ENCODE measurements at regions not wholly inside any gene's neighbourhood (a gene's known extent, or its start where the extent isn't known, plus 50 kb on each side); places are given as distances from the start of the nearest gene placed in this dataset.

DNA sequence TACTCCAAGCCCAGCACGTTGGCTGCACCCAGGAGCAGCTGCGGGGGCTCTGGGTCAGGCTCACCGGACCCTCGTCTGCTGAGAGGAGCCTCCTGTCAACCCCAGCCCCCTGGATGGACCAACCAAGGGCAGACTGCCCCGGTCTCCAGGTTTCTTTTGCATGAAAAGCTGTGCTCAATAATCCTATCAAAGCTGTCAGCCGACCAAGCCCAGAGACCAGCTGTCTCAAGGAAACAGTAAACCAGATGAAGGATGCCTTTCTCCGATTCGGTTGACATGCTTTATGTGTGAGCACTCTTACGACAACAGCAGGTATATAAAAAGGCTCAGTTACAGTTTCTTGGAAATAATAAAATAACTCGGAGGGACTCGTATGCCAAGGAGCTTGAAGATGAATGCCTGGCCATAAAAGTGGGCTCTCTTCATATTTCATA is 71.6 kb upstream of the BAIAP2L1 start:
- TF ChIP-seq YY1 (IDR thresholded peaks at IDR 0.05; ENCODE audit: insufficient read depth, insufficient read length) (no peak), ZNF274 (IDR thresholded peaks at IDR 0.05; ENCODE audit: low read depth, low read length) (no peak), SUZ12 (IDR thresholded peaks at IDR 0.05; ENCODE audit: extremely low read depth, insufficient read depth, insufficient read length) (no peak)
